IPS-18c (cell line): ENCODE measurements at regions not wholly inside any gene's neighbourhood (a gene's known extent, or its start where the extent isn't known, plus 50 kb on each side); places are given as distances from the start of the nearest gene placed in this dataset.

Experiments
- H3K4me3 ChIP-seq: 2 replicates; pipeline ENCODE4 v1.7.0; 2013; ENCODE audit warnings: low read depth, mild to moderate bottlenecking, low read length, moderate library complexity; ENCODE audit not compliant: insufficient read depth
- H3K9me3 ChIP-seq: one replicate; pipeline ENCODE4 v1.6.1; 2013; ENCODE audit warnings: mild to moderate bottlenecking, low read length, moderate library complexity; ENCODE audit not compliant: control insufficient read depth, insufficient read depth

DNA sequence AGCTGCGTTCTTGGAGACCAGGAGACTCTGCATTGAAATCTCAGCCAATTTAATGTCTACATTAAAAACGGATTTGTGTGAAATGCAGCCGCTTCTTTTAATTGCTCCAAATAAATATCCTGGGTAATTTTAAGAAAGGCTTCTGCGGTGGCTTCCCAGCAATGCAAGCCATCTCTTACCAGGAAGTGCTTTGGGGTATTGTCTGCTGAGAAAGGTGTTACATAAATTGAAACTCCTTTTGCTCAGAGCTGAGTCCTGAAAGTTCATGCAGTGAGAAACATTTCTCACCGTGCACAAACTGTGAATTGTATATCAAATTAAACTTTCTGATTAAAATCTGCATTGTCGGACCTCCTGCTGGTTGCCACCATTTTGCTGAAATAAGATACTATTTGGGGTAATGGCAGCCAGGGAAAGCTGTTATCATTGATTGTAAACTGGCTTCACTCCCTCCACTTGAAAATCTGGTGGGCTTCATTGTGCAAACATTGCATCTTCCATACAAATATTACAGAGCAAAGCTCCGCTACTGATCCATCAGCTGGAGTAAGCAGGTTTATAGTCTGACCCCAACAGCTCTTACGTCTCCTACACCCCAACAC is 59.5 kb downstream of the ZIC5 start:
- Histone ChIP-seq H3K9me3 (no peaks in the 10 kb centered on the region), H3K4me3 (no peak overlapping the region)

DNA sequence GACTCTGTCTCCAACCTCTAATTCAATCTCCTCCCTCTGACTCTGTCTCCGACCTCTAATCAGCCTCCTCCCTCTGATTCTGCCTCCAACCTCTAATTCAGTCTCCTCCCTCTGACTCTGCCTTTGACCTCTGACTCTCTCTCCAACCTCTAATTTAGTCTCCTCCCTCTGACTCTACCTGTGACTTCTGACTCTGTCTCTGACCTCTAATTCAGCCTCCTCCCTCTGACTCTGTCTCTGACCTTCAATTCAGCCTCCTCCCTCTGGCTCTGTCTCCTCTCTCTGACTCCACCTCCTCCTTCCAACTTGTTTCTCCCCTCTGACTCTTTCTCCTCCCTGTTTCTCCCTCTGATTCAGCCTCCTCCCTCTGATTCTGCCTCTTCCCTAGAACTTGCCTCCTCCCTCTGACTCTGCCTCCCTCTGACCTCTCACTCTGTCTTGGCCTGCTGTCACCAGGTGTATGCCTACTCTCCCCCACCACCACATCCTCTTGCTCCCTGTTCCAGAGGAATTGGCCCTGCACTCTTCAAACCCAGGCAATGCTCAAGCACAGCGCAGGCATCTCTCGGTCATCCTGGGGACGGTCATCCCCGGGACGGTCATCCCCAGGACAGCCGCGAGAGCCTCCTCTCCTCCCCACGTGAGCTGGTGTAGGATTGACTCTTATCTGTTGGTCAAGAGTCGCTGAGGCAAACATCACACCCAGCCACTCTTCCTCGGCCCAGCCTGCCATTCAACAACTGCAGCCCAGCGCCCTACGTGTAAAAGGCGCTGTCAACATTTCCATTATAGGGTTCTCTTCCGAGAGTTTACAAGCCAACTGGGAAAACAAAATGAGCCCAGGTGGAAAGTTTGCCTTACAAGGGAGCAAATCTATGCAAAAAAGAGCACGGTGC is 60.2 kb downstream of the ZIC5 start:
- Histone ChIP-seq H3K4me3 (no peak overlapping the region), H3K9me3 (no peaks in the 10 kb centered on the region)

DNA sequence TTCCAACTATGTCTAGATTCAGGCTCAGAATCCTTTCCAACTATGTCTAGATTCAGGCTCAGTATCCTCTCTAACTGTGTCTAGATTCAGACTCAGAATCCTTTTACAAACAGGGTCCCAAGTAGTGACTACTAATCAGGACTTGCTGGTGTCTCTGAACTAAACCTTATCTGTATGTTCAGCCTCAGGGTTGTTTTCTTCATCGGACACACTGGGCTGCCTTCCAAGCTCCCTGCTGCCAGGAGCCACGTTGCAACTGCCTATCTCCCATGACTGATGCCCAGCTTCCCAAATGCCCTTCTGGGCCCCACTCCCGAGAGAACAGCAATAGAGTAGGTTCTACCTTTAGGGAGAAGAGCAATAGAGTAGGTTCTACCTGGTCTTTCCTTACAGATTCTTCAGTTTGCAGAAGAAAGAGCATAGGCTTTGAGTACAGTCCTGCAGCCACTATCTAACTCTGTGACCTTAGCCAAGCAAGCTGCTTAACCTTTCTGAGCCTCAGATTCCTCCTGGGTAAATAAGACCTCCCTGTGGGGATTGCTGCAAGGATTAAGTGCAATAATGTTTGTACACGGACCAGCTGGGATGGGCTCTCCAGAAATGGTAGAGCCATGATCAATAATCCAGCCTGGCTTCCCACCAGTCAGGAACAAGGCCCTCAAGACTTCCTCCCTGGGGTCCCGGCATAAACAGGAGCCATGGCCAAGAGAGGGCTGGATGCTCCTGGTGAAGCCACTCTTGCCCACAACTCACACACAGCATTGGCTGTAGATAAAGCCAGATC is 61.5 kb downstream of the ZIC5 start:
- no peaks in the 10 kb centered on the region for H3K9me3 ChIP-seq
- no peak overlapping the region for H3K4me3 ChIP-seq

DNA sequence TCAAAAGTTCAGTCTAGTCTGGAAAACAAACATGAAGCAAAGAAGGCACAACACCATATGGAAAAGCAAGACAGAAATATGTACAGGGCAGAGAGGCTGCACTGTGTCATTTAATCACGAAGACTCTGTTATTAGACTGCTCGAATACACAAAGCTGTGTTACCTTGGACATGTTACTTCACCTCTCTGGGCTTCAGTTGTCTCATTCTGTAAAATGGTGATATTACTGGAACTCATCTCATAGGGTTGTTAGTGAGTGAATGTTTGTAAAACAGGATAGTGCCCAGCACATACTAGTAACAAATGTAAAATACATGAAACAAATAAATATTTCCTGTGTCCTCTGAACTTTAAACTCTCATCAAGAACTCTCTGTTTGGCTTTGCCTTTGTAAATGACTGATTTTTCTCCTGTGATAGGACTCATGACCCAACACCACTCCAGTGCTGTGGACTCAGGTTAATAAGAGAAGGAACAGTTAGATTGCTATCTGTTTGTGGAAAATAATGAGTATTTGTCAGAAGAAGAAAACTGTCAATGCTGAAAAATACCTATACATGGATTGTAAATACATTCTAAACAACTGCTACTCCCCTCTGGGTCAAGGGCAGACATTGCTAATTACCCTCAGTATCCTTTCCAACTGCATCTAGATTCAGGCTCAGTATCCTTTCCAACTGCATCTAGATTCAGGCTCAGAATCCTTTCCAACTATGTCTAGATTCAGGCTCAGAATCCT is 62.3 kb downstream of the ZIC5 start:
- Histone ChIP-seq H3K9me3 (no peaks in the 10 kb centered on the region), H3K4me3 (no peak overlapping the region)

DNA sequence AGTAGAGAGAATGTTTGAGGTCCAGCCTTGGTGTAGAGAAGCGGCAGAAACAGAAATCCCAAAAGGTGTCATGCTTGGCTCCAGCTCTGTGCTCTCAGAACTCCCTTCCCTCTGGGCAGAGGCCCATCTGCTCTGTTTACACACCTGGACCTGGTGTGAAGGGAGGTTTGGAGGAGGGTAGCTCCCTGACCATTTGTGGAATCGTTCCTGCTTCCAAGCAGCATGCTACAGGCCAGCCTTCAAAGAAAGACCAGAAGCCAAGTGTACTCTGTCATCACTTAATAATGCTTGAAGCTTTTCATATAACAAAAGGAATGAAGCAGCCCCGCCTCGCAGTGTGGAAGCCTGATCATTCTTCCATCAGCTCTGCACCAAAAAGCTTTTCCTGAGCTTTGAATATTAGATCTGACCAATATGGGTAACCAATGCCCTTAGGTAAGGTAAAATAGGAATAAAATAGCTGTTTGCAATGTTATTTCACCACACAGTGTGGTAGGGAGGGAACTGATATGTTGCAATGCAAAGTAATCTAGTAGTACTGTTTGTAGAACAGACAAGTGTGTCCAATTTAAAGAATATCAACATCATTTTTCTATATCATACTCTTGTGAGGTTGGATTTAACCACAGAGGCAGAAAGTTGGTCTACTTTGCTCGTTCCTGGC is 63.3 kb downstream of the ZIC5 start:
- no peaks in the 10 kb centered on the region for H3K9me3 ChIP-seq
- no peak overlapping the region for H3K4me3 ChIP-seq

DNA sequence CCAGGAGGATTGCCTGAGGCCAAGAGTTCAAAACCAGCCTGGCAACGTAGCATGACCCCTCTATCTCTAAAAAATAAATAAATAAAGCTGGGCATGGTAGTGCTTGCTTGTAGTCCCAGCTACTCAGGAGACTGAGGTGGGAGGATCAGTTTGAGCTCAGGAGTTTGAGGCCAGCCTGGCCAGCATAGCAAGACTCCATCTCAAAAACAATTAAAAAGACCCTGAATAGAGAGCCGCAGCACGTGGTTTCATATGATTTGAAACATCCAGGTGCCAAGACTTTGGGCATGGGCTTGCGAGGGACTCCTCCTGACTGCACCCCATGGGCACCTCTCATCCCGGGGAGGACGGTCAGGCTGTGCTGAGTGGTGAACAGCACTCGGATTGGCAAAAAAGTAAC is 63.9 kb downstream of the ZIC5 start:
- Histone ChIP-seq H3K9me3 (no peaks in the 10 kb centered on the region), H3K4me3 (no peak overlapping the region)

DNA sequence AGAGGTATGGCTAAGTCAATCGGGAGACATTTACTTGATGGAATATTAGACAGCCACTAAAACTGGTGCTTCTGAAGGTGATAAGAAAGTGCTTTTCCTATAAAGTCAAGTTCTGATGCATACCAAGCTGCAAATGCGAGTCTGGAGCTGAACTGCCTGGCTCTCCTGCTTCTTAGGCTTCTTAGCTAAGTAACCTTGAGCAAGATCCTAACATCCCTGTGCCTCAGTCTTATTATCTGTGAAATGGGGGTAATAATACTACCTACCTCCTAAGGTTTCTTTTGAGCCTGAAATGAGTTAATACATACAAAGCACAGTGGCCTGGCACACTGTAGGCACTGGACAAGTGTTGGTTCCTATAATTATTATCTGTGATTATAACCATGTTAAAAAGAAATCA is 64.5 kb downstream of the ZIC5 start:
- no peak overlapping the region for H3K4me3 ChIP-seq
- H3K9me3 ChIP-seq, result no peaks in the 10 kb centered on the region

DNA sequence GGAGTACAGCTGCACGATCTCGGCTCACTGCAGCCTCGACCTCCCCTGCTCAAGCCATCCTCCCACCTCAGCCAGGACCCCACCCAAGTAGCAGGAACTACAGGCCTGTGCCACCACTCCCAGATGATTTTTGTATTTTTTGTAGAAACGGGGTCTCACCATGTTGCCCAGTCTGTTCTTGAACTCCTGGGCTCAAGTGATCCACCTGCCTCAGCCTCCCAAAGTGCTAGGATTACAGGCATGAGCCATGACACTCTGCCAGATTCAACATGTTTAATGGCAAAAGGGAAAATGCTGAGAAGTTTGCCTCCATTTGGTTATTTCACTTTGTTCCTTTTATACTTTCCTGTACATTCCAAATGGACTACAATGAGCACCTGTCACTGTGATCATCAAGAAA is 65.8 kb downstream of the ZIC5 start:
- no peaks in the 10 kb centered on the region for H3K9me3 ChIP-seq

DNA sequence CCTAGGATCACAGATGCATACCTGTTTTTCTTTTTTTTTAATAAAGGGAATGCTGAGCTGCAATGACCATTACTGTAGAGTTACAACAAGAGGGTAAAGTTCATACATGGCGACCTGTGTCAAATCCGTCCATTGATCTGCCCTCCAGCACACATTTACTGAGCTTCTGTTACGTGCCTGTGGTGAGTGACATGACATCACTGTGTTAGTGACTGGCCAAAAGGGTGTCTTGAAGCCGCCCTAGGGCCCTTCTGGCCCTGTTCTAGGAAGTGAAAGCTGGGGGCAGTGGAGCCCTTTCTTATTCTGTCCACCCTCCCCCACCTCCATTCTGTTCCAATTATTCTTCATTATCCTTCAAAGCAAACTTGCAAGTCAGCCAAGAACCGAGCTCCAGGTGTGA is 66.3 kb downstream of the ZIC5 start:
- no peaks in the 10 kb centered on the region for H3K9me3 ChIP-seq
- no peak overlapping the region for H3K4me3 ChIP-seq

More for the DNA sequence above, 65.8 kb downstream of the ZIC5 start:
- H3K4me3 ChIP-seq, result no peak overlapping the region

DNA sequence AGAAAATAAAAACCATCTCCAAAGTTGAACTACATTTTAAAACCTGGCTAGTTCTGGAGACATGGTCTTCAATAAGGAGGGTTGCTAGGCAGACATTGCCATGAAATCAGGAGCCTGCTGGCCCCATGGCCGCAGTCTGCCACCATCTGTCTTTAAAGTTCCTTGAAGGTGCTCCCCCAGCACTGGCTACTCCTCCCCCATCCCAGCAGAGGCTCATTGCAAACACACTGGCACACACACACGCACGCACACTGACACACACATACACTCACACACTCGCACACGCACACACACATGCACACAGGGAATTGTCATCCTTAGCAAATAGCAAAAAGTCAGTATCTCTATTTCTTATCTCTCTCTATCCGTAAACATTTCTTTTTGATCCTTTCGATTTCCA is 68.4 kb downstream of the ZIC5 start:
- Histone ChIP-seq H3K4me3 (no peak overlapping the region), H3K9me3 (no peaks in the 10 kb centered on the region)

DNA sequence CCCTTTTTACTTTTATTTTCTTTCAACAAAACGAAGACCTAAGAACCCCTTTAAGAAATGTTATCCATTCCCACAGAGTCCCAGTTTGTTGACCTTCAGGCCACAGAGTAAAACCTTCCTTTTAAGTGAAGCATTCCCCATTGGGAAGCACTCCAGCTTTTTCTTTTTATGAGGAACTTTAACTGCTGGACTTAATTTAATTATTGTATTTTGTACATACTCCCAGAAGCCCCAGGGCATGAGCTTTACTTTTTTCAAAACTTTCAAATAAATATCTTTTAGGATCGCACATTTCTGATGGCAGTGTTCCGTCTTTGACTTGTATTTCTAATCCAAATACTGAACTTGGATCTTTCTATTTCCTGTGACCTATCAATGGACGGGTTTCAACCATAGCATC is 68.9 kb downstream of the ZIC5 start:
- no peaks in the 10 kb centered on the region for H3K9me3 ChIP-seq
- no peak overlapping the region for H3K4me3 ChIP-seq

DNA sequence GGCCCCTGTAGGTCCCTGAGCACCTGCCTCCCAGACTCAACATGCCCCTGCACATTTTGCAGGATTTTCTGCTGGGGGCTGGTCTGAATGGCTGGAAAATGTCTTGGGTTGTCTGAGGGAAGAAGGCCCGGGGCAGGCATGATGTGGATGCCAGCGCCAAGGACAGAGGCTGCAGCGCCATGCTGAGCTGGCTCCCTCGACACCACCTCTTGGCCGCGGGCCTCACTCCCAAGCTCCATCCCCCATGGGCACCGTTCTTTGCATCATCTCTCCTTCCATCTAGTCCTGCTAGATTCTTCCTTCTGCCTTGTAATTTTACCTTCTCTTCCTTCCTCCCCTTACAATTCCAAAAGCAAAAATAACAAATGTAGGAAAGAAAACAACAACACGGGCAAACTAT is 70.6 kb downstream of the ZIC5 start:
- Histone ChIP-seq H3K9me3 (no peaks in the 10 kb centered on the region), H3K4me3 (no peak overlapping the region)

DNA sequence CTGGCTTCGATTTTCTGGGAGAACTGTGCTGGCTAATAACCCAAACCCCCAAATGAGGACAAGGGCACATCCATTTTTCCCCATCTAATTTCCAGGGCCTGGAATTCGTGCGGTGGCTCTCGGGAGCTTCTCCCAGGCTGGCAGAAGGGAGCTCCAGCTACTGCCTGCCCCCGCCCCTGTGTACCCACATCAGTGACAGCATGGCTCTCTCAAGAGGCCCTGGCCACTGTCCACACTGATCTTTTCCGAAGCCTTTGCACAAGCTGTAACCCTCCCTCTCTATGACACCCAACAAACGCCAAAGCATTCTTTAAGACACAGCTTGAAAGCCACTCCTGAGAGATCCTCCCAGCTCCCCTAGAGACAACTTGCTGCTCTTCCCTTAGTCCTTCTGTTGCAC is 73.1 kb downstream of the ZIC5 start:
- H3K4me3 ChIP-seq, result no peak overlapping the region
- no peaks in the 10 kb centered on the region for H3K9me3 ChIP-seq

DNA sequence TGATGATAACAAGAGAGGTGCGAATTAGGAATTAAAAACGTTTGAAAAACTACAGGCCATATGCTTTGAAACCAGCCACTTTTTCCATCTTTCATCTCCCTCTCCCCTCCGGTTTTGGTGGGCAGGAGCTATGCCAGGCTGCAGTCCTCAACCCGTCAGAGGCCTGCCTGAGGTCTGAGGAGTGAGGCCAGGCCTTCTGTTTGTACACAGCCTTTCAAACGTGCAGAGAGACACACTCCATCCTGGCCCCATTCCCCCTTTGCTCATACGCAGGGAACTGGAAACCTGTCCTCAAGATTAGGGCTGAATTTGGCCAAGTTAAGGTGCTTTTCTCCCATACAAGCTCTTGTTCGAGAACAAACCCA is 74.5 kb downstream of the ZIC5 start:
- no peak overlapping the region for H3K4me3 ChIP-seq
- no peaks in the 10 kb centered on the region for H3K9me3 ChIP-seq

DNA sequence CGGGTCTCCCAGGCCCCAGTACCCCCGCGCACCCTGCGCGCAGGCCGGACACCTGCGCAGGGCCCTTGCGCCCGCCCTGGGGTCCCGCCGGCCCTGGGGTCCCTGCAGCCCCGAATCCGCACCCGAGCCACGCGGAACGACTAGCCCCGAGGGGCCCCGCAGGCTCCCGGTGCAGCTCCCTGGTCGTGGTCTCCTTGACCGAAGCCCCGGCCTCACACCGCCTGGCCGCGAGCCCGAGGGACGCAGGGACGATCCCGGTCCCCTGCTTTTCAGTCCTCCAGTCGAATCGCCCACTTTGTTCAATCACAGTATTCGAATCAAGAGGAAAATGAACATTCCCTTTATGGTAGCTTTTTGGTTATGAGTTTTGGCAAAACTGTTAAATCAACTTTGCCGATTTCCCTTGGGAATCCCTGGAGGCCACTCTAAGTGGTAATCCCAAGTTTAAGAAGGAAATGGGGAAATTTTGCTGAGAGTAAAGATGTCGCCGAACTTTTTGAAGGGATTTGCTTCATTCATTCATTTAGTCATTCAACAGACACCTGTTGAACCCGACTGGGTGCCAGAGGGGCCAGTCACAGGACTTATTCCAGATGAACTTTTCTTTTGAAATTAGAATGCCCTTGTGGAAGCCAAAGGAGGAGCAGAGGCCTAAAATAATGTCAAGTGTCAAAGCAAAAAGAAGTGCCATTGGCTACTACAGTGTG is 75.0 kb downstream of the ZIC5 start:
- H3K9me3 ChIP-seq, result no peaks in the 10 kb centered on the region
- no peak overlapping the region for H3K4me3 ChIP-seq
